AG09309 (cell line): ENCODE measurements at regions not wholly inside any gene's neighbourhood (a gene's known extent, or its start where the extent isn't known, plus 50 kb on each side); places are given as distances from the start of the nearest gene placed in this dataset.

Source experiments
- DNase-seq: peaks from one replicate; pipeline ENCODE4 v3.0.0-alpha.2; 2010; ENCODE audit warnings: low read depth
- H3K4me3 ChIP-seq: 2 replicates; pipeline ENCODE4 v1.5.1; 2011; ENCODE audit warnings: mild to moderate bottlenecking, low read depth, low read length, moderate library complexity; ENCODE audit not compliant: control insufficient read depth
- CTCF ChIP-seq: IDR thresholded peaks from 2 replicates; pipeline ENCODE4 v1.5.1; 2011; ENCODE audit warnings: mild to moderate bottlenecking, low read depth, low read length, inconsistent platforms; ENCODE audit not compliant: insufficient read depth, control insufficient read depth; ENCODE audit errors: missing control alignments

GRCh38 chr21:43306911-43307676 lies 119.8 kb downstream of the SIK1 start:
- no peak for TF ChIP-seq CTCF
- no peak for DNase-seq
- no peak overlapping the region for H3K4me3 ChIP-seq

- H3K4me3 ChIP-seq, result no peak overlapping the region
- no peak for DNase-seq
- TF ChIP-seq CTCF, result no peak
Observed at GRCh38 chr21:43306391-43306790, 120.5 kb downstream of the SIK1 start.

DNA sequence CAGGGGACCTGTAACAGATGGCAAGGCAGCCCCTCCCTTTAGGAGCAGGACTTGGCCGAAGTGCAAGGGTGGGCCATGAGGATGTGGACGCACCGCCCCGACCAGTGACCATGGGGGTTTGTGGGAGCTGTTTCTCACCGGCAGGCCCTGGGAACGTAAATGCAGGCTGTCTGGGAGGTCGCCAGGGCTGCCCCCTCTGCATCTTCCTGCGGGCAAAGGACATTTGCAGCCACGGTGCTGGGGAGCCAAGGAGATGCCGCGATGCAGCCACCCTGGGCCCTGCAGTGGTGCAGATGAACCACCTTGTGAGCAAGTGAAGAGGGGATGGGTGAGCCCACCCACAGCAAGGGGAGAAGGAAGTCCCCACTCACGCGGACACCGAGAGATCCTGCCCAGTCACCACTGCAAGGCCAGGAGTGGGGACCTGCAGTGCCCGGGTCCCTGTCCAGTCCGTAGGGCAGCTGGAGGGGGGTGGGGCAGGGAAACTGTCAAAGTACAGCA lies 121.1 kb downstream of the SIK1 start:
- DNase-seq, result no peak
- no peak for TF ChIP-seq CTCF
- no peak overlapping the region for H3K4me3 ChIP-seq

- DNase-seq, result no peak
- no peak for TF ChIP-seq CTCF
- H3K4me3 ChIP-seq, result no peak overlapping the region
Observed at GRCh38 chr21:43305336-43305665, 121.6 kb downstream of the SIK1 start.

- no peak overlapping the region for H3K4me3 ChIP-seq
- TF ChIP-seq CTCF, result no peak
- DNase-seq, result no peak
Observed at GRCh38 chr21:43304621-43305335, 122.2 kb downstream of the SIK1 start.

DNA sequence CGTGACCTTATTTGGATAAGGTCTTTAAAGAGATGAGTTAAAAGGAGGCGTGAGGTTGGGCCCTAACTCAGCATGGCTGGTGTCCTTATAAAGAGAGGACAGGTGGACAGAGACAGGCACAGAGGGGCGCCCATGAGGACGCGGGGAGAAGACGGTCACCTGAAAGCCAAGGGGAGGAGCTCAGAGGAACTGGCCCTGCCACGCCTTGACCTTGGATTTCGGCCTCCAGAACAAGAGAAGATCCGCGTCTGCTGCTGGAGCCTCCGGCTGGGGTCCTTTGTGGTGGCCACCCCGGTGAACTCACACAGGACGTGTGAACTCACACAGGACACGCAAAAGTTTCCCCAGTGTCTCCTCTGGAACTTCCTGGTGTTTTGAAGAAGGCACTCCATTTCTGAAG lies 122.7 kb downstream of the SIK1 start:
- no peak for DNase-seq
- no peak for TF ChIP-seq CTCF
- no peak overlapping the region for H3K4me3 ChIP-seq
